ENCODE measurements at regions not wholly inside any gene's neighbourhood (a gene's known extent, or its start where the extent isn't known, plus 50 kb on each side); places are given as distances from the start of the nearest gene placed in this dataset.

- DNase-seq (ENCODE audit: low read depth in 1 of 2, low spot score in 1 of 2) (no peak), FAIRE-seq (no peak), ATAC-seq (no peak)
- TF ChIP-seq RCOR1 (IDR thresholded peaks at IDR 0.05; ENCODE audit: low read depth, low read length): no peak
- TF ChIP-seq KDM5A (IDR thresholded peaks at IDR 0.05): no peak
- no peak for TF ChIP-seq MAFK (IDR thresholded peaks at IDR 0.05; ENCODE audit: partially characterized antibody)
- no peak for TF ChIP-seq NPAS2 (CRISPR knock-in tag; IDR thresholded peaks at IDR 0.05; ENCODE audit: borderline replicate concordance)
- no peak for TF ChIP-seq CHD2 (IDR thresholded peaks at IDR 0.05; ENCODE audit: low read length, partially characterized antibody)
- TF ChIP-seq FOXS1 (CRISPR knock-in tag; IDR thresholded peaks at IDR 0.05): no peak
- TF ChIP-seq CBX2 (IDR thresholded peaks at IDR 0.05; ENCODE audit: borderline replicate concordance, low read depth): no peak
- no peak for TF ChIP-seq CHD4 (IDR thresholded peaks at IDR 0.05; ENCODE audit: borderline replicate concordance)
- TF ChIP-seq FOSB (CRISPR knock-in tag; IDR thresholded peaks at IDR 0.05): no peak
- no peak for TF ChIP-seq NFE2L2 (conservative IDR thresholded peaks at IDR 0.05; ENCODE audit: low read length)
- no peak for TF ChIP-seq POLR2A (IDR thresholded peaks at IDR 0.05; ENCODE audit: low read length)
- no peak for TF ChIP-seq JUNB (IDR thresholded peaks at IDR 0.05)
- TF ChIP-seq KDM1A (IDR thresholded peaks at IDR 0.05; ENCODE audit: low read depth): no peak
- 70% methylated on average over 12 of the region's 12 CpGs for WGBS (ENCODE audit: missing lambda C conversion rate)
- CTCF ChIA-PET: interaction anchor here (0.9 to 1.4 kb wide), 3 partner anchors 10 to 399 kb away, joined by 3 to 5 read pairs (median 3); no protein-coding TSS in a partner anchor
- Histone ChIP-seq H3K9me3 (no peaks in the 10 kb centered on the region), H3K4me3 (no peak overlapping the region), H3K4me1 (no peaks in the 10 kb centered on the region), H3K27ac (no peak overlapping the region), H3K4me2 (no peak overlapping the region)
- POLR2A ChIA-PET: no interaction called here
Observed at GRCh38 chr14:76306131-76306530, 69.8 kb upstream of the ESRRB start.

DNA sequence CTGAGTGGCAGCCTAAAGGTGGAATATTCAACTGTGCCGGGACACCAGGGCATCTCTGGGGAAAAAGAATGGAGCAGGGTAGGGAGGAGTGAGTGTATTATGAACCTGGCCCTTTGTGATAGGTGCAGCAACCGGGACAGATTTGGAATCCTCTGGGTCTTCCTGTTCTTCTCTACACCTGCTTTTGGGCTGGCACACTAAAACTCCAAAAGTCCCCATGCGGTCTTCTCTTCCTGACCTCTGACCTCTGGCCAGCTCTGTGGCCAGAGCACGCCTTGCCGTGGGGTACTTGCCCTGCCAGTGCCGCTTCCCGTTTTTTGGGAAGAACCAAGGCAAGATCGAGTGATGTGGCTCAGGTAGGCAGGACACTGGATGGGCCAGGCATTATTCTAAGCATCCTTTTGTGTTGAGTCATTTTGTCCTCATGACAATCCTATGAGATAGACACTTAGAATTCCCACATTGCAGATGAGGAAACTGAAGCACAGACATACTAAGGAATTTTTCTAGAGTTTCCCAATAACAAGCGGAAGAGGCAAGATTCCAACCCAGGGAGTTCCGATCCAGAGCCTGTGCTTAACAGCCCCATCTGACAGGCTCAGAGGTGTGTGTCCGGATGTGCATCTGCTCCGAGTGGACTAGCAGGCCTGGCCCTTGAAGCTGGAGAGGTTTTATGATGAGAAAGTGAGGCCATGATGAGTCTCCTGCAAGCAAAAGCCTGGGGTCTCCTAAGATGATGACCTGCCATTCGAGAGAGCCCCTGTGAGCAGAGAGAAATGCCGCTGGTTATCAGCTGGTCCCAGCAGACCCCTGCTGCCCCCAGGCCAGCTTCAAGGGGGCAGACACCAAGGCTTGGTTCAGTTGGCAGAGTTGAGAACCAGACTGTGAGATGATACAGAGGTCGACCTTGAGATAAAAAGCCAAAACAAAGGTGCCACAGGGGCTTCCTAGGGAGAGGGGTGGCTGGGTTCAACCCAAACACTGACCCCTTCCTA, 67.9 kb upstream of the ESRRB start:
- TF ChIP-seq POLR2A (IDR thresholded peaks at IDR 0.05; ENCODE audit: low read length): no peak
- no peak for TF ChIP-seq ZC3H11A (IDR thresholded peaks at IDR 0.05)
- TF ChIP-seq CBX2 (IDR thresholded peaks at IDR 0.05; ENCODE audit: borderline replicate concordance, low read depth): no peak
- TF ChIP-seq CHD2 (IDR thresholded peaks at IDR 0.05; ENCODE audit: low read length, partially characterized antibody): no peak
- TF ChIP-seq TFCP2L1 (CRISPR knock-in tag; IDR thresholded peaks at IDR 0.05): no peak
- TF ChIP-seq NPAS2 (CRISPR knock-in tag; IDR thresholded peaks at IDR 0.05; ENCODE audit: borderline replicate concordance): no peak
- no peak for TF ChIP-seq RNF2 (IDR thresholded peaks at IDR 0.05; ENCODE audit: borderline replicate concordance, low read depth)
- no peak for TF ChIP-seq BCL3 (IDR thresholded peaks at IDR 0.05)
- TF ChIP-seq SMC3 (IDR thresholded peaks at IDR 0.05): no peak
- TF ChIP-seq, protein P1, sequence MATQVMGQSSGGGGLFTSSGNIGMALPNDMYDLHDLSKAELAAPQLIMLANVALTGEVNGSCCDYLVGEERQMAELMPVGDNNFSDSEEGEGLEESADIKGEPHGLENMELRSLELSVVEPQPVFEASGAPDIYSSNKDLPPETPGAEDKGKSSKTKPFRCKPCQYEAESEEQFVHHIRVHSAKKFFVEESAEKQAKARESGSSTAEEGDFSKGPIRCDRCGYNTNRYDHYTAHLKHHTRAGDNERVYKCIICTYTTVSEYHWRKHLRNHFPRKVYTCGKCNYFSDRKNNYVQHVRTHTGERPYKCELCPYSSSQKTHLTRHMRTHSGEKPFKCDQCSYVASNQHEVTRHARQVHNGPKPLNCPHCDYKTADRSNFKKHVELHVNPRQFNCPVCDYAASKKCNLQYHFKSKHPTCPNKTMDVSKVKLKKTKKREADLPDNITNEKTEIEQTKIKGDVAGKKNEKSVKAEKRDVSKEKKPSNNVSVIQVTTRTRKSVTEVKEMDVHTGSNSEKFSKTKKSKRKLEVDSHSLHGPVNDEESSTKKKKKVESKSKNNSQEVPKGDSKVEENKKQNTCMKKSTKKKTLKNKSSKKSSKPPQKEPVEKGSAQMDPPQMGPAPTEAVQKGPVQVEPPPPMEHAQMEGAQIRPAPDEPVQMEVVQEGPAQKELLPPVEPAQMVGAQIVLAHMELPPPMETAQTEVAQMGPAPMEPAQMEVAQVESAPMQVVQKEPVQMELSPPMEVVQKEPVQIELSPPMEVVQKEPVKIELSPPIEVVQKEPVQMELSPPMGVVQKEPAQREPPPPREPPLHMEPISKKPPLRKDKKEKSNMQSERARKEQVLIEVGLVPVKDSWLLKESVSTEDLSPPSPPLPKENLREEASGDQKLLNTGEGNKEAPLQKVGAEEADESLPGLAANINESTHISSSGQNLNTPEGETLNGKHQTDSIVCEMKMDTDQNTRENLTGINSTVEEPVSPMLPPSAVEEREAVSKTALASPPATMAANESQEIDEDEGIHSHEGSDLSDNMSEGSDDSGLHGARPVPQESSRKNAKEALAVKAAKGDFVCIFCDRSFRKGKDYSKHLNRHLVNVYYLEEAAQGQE (IDR thresholded peaks at IDR 0.05): no peak
- no peak for TF ChIP-seq CEBPB (IDR thresholded peaks at IDR 0.05)
- TF ChIP-seq KDM1A (IDR thresholded peaks at IDR 0.05; ENCODE audit: low read depth): no peak
- TF ChIP-seq SREBF2 (IDR thresholded peaks at IDR 0.05): no peak
- TF ChIP-seq FOXS1 (CRISPR knock-in tag; IDR thresholded peaks at IDR 0.05): no peak
- no peak for TF ChIP-seq RAD21 (conservative IDR thresholded peaks at IDR 0.05 in 1 of 2, IDR thresholded peaks at IDR 0.05 in 1 of 2)
- no peak for TF ChIP-seq TP53 (CRISPR knock-in tag; IDR thresholded peaks at IDR 0.05)
- no peak for TF ChIP-seq HOXA7 (CRISPR knock-in tag; IDR thresholded peaks at IDR 0.05)

More for the DNA sequence above, 67.9 kb upstream of the ESRRB start:
- ChIA-PET POLR2A (no interaction called here), CTCF (no interaction called here)
- FAIRE-seq (no peak), DNase-seq (ENCODE audit: low read depth in 1 of 2, low spot score in 1 of 2) (no peak), ATAC-seq (no peak)
- Histone ChIP-seq H3K4me3 (no peak overlapping the region), H3K9me3 (no peaks in the 10 kb centered on the region), H3K4me2 (no peak overlapping the region), H3K27ac (no peak overlapping the region), H3K4me1 (no peaks in the 10 kb centered on the region)
- 69% methylated on average over 14 of the region's 15 CpGs for WGBS (ENCODE audit: missing lambda C conversion rate)

Data from A549 (cell line).